AG09319 (cell line): ENCODE measurements at regions not wholly inside any gene's neighbourhood (a gene's known extent, or its start where the extent isn't known, plus 50 kb on each side); places are given as distances from the start of the nearest gene placed in this dataset.
"Not testable (repeated sequence)": the region's sequence is repeated elsewhere in the genome, so short reads cannot be mapped to it uniquely, and the experiment has no call there.

Experiments
- DNase-seq: peaks from one replicate; pipeline ENCODE4 v3.0.0-alpha.2; 2010; ENCODE audit warnings: low read depth; ENCODE audit errors: extremely low read depth
- TF ChIP-seq, protein P1 (sequence below): IDR thresholded peaks from 2 replicates; pipeline ENCODE4 v1.5.1; 2011; ENCODE audit warnings: low read depth, mild to moderate bottlenecking, inconsistent platforms, low read length, moderate library complexity

GRCh38 chr2:180790891-180791290 lies 189.5 kb upstream of the UBE2E3 start:
- TF ChIP-seq, protein P1, sequence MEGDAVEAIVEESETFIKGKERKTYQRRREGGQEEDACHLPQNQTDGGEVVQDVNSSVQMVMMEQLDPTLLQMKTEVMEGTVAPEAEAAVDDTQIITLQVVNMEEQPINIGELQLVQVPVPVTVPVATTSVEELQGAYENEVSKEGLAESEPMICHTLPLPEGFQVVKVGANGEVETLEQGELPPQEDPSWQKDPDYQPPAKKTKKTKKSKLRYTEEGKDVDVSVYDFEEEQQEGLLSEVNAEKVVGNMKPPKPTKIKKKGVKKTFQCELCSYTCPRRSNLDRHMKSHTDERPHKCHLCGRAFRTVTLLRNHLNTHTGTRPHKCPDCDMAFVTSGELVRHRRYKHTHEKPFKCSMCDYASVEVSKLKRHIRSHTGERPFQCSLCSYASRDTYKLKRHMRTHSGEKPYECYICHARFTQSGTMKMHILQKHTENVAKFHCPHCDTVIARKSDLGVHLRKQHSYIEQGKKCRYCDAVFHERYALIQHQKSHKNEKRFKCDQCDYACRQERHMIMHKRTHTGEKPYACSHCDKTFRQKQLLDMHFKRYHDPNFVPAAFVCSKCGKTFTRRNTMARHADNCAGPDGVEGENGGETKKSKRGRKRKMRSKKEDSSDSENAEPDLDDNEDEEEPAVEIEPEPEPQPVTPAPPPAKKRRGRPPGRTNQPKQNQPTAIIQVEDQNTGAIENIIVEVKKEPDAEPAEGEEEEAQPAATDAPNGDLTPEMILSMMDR, result no peak
- peak; percentile 15 for DNase-seq

GRCh38 chr2:180787330-180787729 lies 193.1 kb upstream of the UBE2E3 start:
- DNase-seq, result peak; percentile 27
- TF ChIP-seq, protein P1, result no peak

GRCh38 chr2:180781276-180781675 lies 199.1 kb upstream of the UBE2E3 start:
- no peak for DNase-seq
- TF ChIP-seq, protein P1, result no peak

- no peak for DNase-seq
- TF ChIP-seq, protein P1, result no peak
Observed at GRCh38 chr2:180778291-180778690, 202.1 kb upstream of the UBE2E3 start.

- TF ChIP-seq, protein P1, result no peak
- no peak for DNase-seq
Observed at GRCh38 chr2:180776921-180777320, 203.5 kb upstream of the UBE2E3 start.

DNA sequence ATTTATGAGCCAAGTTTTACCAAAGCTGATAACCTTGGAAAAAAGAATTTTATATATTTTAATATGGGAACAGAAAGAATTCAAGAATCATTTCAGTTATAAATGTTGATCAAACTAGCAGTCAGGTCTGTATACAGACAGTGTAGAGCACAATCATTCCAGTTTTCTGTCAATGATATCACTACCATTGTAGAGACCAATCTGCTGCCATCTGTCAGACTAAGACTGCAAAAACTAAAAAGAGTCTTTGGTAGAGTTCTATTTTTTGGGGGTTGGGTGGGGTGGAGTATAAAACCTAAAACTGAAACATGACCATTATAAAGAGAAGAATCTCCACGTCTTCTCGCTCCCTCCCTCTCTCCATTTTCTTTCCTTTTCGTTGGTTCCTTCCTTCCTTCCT lies 204.7 kb upstream of the UBE2E3 start:
- TF ChIP-seq, protein P1, result no peak

GRCh38 chr2:180765316-180765715 lies 215.1 kb upstream of the UBE2E3 start:
- not testable (repeated sequence) for DNase-seq

More for the DNA sequence above, 204.7 kb upstream of the UBE2E3 start:
- DNase-seq, result no peak

GRCh38 chr2:180763263-180763989 lies 217.0 kb upstream of the UBE2E3 start:
- no peak for DNase-seq
- TF ChIP-seq, protein P1, result no peak
